G401 (cell line): ENCODE measurements at regions not wholly inside any gene's neighbourhood (a gene's known extent, or its start where the extent isn't known, plus 50 kb on each side); places are given as distances from the start of the nearest gene placed in this dataset.
A peak's percentile ranks its signal among the peaks of the same experiment; 100 is the strongest.

Experiments
- DNase-seq: peaks from one replicate; pipeline ENCODE4 v3.0.0-alpha.2; 2015; ENCODE audit warnings: low spot score
- in situ Hi-C: cut with HindIII; loops from 2 replicates; pipeline ENCODE4 v1.10.0; 2016; ENCODE audit warnings: low sequenced_read_pairs, mixed read lengths

DNA sequence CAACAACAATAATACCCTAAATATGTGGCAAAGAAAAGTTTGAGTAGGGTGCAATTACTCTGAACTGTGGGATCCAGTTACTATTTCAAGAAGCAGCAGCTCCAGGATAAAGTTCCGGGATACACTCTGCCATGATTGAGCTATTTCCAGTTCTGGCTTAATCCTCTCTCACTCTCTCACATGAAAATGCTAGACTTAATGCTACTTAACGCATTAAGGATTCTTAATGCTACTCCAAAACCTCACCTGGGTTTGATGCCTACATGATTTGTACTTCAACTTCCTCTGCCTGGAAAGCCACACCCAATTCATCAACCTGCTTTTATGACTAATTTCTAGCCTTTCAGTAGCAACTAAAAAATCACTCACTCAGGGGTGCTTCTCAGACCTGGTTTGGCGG is 151.1 kb upstream of the HNMT start:
- in situ Hi-C loops, result no loop called here
- no peak for DNase-seq

DNA sequence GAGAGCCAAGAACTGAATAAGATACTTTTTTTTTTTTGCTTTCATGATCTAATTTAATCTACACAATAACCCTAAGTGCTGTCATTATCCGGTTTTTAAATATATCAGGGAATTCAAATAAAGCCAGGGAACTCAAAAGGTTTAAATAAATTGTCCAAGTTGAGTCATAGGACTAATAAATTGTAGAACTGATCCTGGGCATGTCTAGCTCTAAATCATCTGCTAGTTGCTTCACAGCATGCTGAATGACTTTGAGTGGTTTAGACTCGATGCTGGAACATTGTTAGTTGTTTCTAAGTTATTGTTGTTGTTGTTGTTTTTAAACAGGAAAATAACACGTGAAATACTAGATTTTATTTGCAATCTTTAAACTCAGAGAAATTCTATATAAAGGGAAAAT is 147.2 kb upstream of the HNMT start:
- in situ Hi-C loops, result no loop called here
- DNase-seq, result no peak

DNA sequence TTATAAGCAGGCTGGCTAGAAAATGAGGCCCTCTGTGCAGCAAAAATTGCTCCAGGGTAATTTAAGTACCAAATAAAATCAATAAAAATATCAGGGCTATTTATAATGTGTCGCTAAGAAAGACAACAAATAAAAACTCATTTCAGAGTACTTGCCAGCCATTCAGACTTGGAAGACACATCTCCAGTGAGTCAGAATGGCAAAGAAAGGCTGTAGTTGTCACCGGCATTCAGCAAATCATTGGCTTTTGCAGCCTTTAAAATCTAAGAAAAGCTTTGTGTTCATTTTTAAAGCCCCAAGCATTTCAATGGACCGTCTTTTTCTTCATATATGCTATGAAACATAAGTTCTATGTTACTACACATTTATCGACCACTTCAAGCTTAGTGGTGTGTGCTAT is 141.1 kb upstream of the HNMT start:
- in situ Hi-C loops, result no loop called here

GRCh38 chr2:137824501-137824900 is 139.8 kb upstream of the HNMT start:
- DNase-seq, result no peak
- in situ Hi-C loops, result no loop called here

More for the DNA sequence above, 141.1 kb upstream of the HNMT start:
- DNase-seq, result no peak

DNA sequence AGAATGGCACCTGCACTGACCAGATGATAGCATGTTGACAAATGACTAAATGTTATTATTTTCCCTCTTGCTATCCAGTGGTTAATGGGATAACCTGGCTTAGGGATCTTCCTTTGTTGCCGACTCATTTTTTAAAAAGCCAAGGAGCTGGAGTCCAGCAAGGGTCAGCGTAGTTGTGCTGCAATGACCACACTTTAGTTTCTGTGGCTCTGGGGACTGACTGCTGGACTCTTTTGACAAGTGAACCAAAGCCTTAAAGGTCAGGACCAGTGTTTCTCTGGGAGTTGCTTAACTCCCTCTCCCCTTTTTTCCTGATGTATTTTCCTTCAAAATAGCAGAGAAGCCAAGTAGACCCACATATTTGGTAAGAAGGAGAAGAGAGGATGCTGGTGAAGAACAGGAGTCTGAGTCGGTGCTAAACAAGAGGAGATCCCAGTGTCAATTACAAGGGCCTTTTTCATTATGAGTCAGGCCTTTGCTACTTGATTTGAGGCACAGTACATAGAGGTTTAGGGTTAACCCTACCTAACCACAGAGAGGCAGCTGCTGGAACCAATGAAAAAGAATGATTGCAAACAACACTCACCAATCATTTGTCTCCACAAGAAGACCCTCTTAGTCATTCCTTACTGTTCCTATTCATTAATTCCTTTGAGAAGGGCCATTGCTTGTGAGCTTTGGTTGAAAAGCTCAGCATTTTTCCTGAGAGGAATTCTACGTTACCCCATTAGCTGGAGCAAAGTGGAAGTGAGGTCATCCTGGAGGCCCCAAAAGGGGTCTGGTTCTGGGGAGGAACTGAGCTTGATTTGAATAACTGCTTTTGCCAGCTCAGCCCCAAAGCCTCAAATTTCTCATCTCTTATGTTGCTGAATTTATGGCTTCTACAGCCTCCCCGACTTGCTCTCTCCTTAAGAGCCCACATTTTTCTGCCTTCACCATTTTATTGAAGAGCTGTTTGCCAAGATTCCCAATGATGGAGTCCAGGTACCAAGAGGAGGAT is 137.6 kb upstream of the HNMT start:
- in situ Hi-C loops, result no loop called here
- no peak for DNase-seq

DNA sequence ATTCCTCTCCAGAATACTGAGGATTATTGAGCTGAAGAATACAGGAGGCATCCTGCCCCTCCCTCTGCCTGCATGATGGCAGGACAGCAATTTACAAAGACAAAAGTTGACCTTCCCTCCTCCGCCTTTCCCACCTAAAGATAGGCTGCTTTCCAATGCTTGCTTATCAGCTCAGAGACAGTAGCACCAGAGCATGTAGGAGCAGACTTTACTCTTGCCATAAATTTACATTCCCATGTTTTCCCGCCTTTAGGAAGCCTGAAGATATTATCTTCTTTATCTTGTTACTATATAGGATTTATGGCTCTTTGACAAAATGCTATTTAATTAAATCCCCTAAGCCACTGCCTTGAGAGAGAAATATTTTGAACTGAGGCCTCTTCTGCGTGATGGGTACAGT is 135.6 kb upstream of the HNMT start:
- DNase-seq, result no peak
- in situ Hi-C loops, result no loop called here

DNA sequence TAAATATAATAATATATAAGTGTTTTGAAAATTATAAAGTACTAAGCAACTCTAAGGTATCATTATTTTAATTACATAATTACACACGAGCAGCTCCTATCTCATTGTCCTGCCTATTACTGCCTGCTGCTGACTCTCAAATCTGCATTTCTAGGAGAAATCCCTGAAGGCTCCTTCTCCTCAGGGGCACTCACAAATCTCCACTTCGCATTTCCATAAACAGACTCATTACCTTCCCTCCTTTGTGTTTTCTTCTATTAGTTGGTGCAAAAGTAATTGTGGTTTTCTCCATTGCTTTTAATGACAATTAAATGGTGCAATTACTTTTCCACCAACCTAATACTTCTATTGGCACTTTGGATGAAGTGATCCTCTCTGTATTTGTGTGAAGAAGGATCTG is 135.0 kb upstream of the HNMT start:
- in situ Hi-C loops, result no loop called here
- no peak for DNase-seq

DNA sequence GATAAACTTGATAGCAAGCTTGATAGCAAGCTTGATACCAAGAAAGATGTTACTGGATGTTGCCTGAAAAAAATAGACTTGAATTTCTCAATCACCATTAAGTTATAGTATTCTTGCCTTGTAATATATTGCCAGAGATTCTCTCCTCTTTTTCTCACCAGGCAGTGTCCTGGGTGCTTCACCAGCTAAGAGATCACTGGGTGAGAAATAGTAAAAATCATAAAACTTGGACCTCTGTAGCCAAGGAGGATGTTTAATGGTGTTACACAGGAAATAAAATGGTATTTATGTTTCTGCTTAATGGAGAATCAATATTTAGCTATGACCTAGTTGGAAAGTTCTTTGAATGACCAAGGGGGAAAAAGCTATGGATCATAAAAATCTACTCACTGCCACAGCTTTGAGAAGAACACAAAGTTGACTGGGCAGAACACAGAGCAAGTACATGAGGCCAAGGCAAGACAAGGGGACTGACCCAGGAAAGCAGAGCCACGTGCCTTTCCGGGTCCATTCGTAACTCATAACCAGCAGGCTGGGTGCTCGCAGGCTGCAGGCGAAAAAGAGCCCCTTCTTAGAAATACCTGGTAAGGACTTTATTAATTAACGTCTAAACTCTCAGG is 129.4 kb upstream of the HNMT start:
- in situ Hi-C loops, result no loop called here
- DNase-seq, result no peak

GRCh38 chr2:137836671-137837070 is 127.6 kb upstream of the HNMT start:
- in situ Hi-C loops, result no loop called here
- no peak for DNase-seq

DNA sequence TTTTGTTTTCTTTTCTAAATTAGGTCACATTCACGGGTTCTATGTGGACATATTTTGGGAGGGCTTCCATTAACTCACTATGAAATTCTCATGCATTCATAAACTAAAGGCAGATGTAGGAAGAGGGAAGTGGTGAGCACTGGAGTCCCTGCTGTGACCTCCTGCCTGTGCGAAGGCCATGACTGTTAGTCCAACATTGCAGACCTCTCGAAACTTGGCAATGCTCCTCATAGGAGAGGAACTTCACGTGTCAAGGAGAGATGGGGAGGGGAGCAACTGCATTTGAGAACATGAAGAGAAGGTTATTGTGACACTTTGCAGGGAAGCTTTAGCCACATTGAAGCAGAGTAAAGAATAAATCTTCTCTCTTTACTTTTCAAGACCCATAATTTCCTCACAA is 126.4 kb upstream of the HNMT start:
- in situ Hi-C loops, result no loop called here
- no peak for DNase-seq

DNA sequence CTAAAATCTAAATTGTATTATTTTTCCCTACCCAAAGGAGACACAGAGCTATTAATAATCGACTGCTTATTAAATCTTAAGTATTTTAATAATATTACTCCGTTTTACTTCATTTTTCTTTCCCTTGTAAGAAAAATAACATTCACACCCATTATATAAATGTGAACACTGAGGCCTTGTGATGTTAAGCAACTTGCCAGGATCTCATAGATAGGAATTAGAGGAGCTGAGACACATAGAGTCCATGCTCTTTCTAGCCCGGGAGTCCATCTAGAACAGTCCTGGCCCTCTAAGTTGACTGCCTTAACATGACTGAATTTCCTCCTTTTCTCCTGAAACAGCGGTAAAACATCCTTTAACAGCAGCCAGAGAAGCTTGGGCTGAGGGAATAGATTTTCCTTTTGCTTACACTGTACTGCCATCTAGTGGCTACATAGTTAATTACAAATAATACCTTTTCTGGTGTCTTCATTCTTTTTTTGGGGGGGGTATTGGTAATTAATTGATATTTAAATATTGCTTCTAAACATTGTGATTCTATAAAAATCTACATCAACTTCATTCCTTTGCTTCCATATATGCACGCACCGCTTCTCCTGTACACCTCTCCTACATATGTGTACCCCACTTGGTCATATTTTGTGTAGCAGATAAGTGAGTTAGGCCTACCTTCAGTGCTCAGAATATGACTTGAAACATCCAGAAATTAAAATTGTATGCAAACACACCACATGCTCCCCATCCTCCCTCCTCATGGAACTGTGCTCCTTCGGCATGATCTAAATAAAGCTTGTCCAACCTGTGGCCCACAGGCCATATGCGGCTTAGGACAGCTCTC is 125.8 kb upstream of the HNMT start:
- peak; percentile 47 for DNase-seq
- in situ Hi-C loops, result no loop called here

DNA sequence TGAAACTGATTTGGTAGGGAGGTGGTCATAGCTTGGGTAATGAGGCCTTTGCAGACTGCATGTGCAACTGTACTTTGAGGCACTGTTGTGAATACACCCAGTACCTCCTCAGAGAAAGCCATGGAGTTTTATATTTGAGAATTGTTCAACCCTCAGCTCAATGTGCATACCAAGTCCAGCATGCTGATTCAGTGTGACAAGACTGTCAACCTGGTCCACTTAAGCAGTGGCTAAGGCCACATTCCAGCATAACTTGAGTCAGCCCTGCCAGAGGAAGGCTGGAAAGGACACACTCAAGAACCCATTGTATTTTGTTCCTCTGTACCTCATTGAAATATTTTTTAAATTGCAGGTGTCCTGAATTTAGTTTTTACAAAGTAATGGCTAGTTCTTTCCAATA is 121.8 kb upstream of the HNMT start:
- DNase-seq, result no peak
- in situ Hi-C loops, result no loop called here

- no peak for DNase-seq
- in situ Hi-C loops, result no loop called here
Measured at GRCh38 chr2:137842952-137843351, 121.3 kb upstream of the HNMT start.

GRCh38 chr2:137845422-137845821 is 118.9 kb upstream of the HNMT start:
- no peak for DNase-seq
- in situ Hi-C loops, result no loop called here

DNA sequence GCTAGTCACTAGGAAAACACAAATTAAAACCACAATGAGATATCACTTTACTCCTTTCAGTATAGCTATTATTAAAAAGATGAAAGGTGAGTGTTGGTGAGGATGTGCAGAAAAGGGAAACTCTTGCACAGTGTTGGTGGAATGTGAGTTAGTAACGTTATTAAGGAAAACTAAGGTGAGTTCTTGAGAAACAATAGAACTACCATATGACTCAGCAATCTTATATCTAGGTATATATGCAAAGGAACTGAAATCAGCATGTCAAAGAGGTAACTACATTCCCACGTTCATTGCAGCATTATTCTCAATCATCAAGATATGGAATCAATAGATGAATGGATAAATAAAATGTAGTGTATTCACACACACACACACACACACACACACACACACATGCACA is 117.3 kb upstream of the HNMT start:
- in situ Hi-C loops, result no loop called here
- DNase-seq, result no peak

- no peak for DNase-seq
- in situ Hi-C loops, result no loop called here
Measured at GRCh38 chr2:137847443-137847842, 116.8 kb upstream of the HNMT start.

- in situ Hi-C loops, result no loop called here
- DNase-seq, result no peak
Measured at GRCh38 chr2:137857881-137858280, 106.4 kb upstream of the HNMT start.

DNA sequence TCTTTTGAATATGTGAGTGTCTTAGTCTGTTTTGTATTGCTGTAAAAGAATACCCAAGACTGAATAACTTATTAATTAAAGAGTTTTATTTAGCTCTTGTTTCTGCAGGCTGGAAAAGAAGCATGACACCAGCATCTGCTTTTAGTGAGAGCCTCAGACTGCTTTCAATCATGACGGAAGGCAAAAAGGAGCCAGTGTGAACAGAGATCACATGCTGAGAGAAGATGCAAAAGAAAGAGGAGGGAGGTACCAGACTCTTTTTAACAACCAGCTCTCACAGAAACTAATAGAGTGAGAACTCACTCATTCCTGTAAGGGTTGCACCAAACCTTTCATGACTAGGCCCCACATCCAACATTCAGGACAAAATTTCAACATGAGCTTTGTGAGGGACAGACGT is 101.6 kb upstream of the HNMT start:
- DNase-seq, result no peak
- in situ Hi-C loops, result no loop called here

DNA sequence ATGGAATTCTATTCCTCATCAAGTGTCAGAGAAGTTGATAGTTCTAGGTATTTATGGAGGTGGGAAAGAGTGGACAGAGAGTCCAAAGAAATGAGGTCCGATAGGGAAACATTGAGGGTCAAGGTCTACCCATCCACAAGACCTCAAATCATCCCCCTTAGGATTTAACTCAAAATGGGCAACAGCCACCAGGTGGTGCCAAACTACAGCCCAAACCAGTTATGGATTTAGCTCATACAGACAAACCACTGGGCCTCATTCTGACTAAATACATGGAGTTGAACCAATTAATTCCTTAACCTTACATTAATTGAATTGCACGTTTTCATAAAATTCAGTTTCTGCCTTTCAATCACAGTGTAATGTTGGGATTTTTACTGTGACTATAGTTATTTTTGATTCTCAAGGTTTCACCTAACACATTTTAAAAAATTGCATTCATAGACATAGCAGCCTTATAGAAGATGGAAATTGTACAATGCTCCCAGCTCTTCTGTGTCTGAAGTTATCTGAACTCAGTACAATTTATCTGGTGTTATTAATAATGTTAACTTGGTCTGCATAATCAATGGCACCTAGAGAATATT is 98.2 kb upstream of the HNMT start:
- peak; percentile 49 for DNase-seq
- in situ Hi-C loops, result no loop called here

- in situ Hi-C loops, result no loop called here
- DNase-seq, result no peak
Measured at GRCh38 chr2:137870682-137871081, 93.6 kb upstream of the HNMT start.
